Ovary (tissue), 3 donors: ENCODE measurements at regions not wholly inside any gene's neighbourhood (a gene's known extent, or its start where the extent isn't known, plus 50 kb on each side); places are given as distances from the start of the nearest gene placed in this dataset.

ENCODE experiments used
- CTCF ChIP-seq, 3 donors: fragments of 450-650 bp in 2 of 3; fragments of 200-600 bp in 1 of 3; IDR thresholded peaks; one replicate each; pipeline versions ENCODE4 v1.5.1 to v1.8.0; 2016 to 2022; ENCODE audit warnings: antibody characterized with exemption in 3 of 3, mild to moderate bottlenecking in 1 of 3
- POLR2A ChIP-seq: fragments of 450-650 bp; IDR thresholded peaks from one replicate; pipeline ENCODE4 v1.6.1; 2017; ENCODE audit warnings: antibody characterized with exemption, mild to moderate bottlenecking, moderate library complexity
- donor health status: DM: no; HTN: no; CAD: no.

GRCh38 chr2:12005886-12006681, 259.7 kb downstream of the LPIN1 start:
- TF ChIP-seq CTCF (IDR thresholded peaks at IDR 0.05) (no peak), POLR2A (no peak)
